Superior temporal gyrus (tissue), 1 donor: ENCODE measurements at regions not wholly inside any gene's neighbourhood (a gene's known extent, or its start where the extent isn't known, plus 50 kb on each side); places are given as distances from the start of the nearest gene placed in this dataset.

Source experiments
- DNase-seq: peaks from one replicate; pipeline ENCODE4 v3.0.0-alpha.2; 2016; ENCODE audit errors: extremely low spot score

DNA sequence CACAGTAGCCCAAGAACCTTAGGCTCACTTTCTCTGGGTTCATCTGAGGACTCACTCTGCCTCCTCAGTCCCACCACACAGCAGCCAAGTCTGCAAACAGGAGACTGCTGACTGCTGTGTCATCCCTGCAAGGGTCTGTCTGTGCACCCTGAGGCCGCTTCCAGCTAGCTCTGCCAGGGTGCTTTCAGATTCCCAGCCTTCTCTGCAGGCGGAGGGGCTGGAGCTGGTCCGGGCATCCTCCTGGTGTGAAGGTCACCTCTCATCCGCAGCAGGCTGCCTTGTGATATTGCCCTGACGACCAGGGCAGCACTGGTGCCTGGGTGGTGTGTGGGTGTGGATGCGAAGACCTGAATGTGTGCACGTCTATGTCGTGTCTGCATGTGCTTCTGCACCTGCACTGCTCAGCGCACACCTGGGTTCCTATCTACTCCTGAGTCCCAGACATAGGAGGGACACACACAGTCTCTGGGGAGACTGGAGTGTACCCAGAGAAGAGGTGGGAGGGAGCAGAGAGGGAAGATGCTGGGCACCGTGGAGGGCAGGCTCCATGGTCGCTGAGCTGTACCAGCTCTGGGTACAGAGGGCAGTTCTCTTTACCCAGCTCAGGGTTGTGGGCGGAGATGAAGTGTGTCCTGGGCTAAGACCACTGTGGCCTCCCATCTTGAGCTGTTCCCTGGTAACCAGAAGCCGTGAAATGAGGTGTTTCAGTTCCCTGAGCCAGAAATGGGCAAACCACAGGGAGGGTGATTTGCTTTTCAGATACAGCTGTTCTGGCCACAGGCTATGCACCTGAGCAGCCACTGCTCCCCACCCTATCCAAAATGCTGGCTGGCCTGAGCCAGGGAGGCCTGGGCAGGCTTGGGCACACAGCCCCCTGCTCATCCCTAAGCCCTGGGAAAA lies 160.9 kb upstream of the CSF3R start:
- no peak for DNase-seq

DNA sequence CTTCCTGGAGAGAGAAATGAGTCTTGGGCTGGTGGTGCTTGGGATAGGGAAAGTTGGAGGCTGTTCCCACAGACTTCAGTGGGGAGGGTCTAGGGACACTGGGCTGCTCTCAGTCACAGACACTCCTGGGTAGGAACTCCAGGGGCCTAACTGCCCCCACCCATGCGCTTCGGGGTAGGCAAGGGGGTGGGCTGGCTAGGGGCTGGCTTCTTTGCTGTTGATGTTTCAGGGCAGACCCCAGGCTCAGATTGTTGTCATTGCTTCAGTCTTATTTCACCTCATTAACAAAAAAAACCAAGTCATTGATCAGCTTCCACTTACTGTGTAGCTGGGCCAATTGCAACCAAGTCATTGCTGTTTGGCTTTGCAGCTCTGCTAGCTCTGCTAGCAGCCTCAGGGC lies 160.1 kb upstream of the CSF3R start:
- no peak for DNase-seq

DNA sequence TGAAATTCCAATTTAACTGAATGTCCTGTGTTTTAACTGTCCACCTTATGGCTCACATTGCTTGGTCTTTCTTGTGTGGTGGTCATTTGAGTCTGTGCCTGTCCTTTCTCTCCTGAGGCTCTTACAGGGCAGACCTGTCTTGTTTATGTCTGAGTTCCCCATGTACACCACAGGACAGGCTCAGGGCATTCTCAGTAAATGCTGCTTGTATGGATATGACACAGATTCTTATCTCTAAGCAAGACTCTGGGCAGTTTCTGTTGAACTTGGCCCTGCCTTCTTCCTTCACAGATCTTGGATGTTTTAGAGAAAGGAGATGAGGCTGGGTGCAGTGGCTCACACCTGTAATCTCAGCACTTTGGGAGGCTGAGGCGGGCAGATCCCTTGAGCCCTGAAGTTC lies 159.1 kb upstream of the CSF3R start:
- no peak for DNase-seq

DNA sequence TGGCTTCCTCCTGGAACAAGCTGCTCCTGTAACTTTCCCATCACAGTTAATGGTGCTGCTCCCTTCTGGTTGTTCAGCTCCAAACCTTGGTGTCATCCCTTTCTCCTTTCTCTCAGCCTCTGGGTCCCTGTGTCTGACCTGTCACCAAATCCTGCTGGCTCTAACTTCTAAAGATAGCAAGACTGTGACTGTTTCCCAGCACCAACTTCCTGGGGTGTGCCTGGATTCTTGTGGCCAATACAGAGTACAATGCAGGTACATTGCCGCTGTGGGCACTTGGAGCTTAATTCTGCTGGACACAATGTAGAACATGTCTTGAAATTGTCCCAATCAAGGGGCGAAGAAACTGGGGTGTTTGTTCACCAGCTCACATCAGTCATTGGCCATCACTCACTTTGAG lies 156.7 kb upstream of the CSF3R start:
- DNase-seq = no peak

DNA sequence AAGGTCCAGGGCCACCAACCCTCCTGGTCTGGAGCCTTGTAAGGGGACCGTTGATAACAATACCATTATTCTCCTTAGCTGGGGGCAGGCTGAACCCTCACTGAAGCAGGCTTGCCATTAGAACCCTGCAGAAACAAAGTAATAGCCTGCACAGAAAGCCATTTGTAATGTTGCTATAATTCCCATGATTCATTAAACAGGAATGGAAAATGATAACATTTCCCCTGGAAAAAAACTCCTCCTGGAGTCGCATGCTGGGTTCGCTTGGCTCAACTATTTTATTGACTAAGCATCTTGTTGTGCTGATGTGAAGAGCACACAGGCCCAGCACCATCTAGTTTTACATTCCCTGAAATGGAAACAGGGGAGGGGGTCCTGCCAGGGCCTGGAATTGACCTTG lies 155.6 kb upstream of the CSF3R start:
- DNase-seq = no peak

DNA sequence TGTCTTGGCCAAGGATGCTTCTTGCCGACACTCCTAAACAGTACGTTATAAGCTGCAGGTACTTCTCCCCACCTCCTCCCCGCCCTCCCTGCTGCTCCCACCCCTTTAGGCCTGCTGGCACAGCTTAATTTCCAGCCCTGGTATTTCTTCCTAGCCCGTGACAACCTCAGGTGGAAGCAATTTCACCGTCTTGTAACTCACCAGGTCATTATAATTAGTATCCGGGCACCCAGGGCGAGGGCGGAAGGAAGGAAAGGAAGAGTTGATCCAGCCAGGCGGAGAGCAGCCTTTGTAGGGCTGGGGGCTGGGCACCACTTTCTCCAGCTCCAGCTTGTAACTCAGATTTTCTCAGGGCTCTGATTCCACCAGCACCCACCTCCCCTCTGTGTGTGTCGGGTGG lies 153.5 kb upstream of the CSF3R start:
- no peak for DNase-seq

DNA sequence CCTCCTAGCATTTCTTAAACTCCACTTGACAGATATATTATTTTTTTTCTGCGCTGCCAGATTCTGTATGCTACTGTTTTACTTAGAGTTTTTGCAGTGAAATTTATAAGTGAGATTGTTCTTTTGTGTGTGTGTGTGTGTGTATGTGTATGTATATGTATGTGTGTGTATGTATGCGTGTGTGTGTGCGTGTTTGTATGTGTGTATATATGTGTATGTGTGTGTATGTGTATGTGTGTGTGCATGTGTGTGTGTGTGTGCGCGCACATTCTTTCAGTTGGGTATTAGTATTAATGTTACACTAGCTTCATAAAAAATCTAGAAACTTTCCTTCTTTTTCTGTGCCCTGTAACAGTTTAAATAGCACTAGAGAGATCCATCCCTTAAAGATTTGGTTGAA lies 152.6 kb upstream of the CSF3R start:
- no peak for DNase-seq

DNA sequence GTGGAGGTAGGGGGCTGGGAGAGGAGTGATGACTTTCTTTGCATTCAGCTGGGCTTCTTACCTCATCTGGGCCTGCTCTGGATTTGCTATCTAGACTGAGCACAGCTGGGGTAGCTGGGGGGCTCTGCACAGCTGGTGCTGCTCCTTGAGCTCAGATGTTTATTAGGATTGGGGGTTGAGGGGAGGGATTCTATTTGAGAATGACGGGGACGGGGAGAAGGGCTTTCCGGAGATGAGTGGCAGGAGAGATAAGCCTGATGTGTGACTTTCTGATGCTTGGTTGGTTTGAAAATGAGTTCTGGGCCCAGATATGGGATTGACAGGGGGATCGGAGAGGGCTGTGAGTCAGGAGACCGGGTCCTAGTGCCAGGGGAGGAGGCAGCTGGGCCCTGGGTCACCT lies 146.1 kb upstream of the CSF3R start:
- no peak for DNase-seq

DNA sequence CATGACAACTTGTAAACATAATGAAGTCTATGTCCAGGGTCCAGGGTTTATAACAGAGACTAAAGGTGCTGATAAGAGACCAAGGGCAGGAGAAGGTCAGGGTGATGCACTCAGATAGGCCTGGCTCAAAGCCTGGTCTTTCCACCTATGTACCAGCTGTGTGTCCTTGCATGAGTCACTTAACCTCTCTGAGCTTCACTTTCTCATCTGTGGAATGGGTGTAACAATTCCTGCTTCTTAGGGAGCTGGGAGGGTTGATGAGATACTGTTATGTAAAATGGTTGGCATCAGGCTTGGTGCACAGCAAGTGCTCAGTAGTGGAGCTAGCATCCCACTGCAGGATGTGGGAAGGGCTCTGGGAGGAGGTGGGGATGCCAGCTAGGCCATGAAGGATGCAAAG lies 143.7 kb upstream of the CSF3R start:
- peak; percentile 16 for DNase-seq

DNA sequence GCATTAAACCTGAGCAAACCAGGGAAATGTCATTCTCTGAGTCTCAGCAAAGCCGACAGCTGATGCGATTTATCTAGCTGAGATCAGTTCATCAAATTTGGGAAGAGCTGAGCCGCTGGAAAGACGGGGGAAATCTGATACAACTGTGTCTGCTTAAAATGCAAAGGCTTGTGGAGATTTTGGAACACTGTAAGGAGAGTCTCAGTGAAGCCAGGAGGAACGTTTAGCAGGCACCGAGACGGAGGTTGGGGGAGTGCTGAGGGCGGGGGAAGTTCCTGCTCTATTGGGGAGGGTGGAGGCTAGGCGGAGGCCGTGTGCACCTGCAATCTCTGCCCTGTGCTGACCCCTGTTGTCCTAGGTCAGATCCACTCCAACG lies 143.2 kb upstream of the CSF3R start:
- no peak for DNase-seq

DNA sequence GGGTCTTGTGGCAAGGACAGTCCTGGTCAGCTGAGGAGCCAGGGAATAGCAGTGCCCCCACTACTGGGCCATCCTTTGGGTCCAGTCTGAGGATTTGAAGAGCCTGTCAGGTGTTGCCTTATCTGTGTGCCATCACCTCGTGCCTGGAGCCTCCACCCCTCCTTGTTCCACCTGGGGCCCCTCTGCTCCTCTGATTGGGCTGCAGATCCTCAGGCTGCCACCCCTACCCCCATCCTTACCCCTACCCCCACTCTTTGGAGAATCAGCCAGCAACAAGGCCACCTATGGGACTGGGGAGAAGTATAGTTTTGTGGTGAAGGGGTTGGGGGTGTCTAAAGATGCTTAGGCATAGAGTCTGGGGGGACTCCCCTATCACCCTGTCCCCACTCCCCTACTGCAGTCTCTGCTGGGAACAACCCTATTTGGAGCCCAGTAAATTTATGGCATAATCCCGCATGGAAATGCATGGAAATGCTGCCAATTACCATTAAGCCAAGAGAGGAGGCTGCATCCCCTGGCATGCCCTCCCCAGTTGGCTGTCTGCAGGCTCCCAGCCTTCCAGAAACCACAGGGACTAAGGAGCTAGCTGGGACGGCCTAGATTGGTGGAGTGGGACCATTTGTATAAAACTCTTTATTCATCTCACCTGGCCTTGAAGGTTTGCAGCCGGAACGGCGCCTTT lies 142.7 kb upstream of the CSF3R start:
- DNase-seq = peak; percentile 35

DNA sequence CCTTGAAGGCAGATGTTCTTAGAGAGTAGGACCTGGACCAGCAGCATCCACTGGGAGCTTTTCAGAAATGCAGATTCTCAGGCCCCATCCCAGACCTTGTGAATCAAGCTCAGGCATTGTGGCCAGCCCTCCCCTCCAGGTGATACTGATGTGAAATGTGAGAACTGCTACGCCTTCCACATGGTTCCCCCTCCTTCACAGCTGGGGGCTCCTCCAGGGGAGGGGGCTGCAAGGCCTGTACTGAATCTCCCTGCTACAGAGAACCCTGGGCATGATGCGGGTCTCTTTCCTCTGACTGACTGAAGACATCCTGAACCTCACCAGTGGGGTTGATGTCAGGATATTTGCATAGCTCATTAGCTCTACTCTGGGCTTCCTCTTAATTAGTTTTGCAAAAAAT lies 141.8 kb upstream of the CSF3R start:
- no peak for DNase-seq

DNA sequence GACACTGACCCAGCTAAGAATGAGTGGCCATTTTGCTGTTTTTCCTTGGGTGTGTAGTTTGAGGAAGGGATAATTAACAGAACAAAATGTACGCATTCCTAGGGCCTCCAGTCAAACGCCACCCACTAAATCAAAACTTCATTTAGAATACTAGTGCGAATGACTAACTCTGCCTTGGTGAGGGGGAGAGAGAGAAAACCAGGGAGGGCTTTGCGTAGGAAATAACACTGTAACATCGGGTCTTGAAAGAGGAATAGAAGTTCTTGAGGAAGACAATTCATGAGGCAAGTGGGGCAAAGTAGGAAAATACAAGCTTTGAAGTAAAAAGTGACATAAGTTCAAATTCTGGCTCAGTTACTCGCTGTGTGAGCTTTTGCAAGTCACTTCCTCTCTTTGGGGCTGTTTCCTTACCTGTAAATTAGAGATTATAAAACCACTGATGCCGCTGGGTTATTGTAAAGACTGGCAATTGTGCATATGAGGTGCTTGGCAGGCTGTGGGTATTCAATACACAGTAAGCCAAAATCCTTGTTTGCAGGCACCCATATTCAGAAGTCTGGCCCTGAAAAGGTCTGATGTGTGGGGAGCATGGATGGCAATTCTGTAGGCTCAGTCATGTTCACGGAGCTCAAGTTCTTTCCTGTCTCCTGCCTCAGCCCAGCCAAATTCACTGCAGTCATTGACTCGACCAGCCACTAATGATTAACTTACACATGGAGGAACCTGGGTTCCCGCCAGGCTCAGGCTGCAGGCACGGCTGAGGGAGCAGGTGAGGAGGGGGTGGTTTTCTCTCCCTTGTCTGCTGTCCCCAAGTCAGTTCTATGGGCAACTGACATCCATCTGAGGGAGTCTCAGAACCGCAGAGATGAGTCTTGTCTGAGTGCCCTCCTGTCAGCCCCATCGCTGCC lies 140.3 kb upstream of the CSF3R start:
- no peak for DNase-seq

DNA sequence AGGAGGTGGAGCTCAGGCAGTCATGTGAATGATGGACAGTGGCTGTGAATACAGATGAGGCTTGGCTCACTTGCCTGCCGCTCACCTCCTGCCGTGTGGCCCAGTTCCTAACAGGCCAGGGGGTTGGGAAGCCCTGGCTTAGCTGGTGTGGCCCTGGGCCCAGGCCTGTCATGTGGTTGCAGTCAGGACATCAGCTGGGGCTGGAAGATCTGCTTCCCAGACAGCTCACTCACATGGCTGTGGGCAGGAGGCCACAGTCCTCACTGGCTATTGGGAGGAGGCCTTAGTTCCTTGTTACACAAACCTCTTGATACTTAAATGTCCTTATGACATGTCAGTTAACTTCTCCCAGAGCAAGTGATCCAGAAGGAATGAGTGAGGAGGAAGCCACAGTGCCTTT lies 138.8 kb upstream of the CSF3R start:
- DNase-seq = no peak

DNA sequence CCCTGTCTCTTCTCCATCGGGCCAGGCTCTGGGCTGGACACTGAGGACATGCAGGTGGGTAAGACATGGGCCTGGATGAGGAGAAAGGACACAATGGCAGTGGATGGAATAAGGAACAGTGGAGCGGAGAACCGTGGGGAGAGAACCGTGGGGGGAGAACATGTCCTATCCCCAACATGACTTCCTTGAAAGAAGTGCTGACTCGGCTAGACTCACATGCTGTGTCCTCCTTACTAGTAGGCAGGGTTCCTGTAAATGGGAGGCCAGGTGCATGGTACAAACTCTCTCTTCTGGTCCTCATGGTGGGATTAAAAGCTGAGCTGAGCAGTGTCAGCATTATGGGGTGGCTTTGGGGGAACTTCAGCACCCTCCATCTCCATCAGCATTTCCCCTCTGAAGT lies 137.4 kb upstream of the CSF3R start:
- DNase-seq = no peak

DNA sequence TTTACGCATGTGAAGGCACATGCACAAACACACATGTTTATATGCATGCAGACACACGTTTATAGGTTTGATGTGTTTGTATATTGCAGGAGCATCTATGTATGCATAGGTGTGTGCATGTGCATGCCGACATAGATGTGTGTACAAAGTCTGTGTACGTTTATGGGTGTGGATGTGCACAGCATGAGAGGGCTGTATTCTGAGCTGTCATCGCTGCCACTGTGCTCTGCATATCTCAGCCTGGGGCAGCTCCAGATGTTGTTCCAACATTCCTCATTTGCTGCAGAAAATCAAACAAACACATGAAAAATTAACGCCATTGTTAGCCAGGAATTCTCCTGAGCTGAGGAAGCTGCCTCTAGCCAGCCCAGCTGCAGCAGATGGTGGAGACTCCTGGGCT lies 132.3 kb upstream of the CSF3R start:
- no peak for DNase-seq

DNA sequence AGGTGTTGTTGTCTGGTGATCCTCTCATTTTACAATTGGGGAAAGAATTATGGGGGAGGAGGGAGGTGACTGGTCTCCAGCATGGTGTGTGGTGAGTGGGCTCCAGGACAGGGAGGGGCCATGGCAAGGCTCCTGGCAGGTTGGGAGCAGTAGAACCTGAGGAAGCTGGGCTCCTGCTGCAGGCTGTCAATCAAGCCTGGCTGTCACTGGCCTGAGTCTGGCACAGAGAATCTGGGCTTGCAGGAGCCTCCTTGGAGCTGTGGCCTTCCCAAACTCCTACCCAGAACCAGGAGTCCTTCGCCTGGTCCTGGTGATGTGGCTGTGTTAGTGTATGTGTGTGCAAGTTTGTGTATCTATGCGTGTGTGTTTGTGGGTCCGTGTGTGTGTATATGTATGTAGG lies 131.9 kb upstream of the CSF3R start:
- no peak for DNase-seq

DNA sequence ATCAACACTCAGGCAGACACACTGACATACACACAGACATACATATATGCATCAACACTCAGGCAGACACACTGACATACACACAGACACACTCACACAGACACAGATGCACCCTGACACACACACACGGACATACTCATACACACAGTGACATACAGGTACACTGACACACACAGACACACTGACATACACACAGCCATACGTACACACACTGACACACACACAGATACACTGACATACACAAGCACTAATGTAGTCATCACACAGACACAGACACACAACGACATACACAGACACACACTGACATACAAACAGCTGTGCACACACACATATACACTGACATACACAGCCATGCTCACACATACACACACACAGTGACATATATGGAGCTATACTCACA lies 131.0 kb upstream of the CSF3R start:
- DNase-seq = no peak

DNA sequence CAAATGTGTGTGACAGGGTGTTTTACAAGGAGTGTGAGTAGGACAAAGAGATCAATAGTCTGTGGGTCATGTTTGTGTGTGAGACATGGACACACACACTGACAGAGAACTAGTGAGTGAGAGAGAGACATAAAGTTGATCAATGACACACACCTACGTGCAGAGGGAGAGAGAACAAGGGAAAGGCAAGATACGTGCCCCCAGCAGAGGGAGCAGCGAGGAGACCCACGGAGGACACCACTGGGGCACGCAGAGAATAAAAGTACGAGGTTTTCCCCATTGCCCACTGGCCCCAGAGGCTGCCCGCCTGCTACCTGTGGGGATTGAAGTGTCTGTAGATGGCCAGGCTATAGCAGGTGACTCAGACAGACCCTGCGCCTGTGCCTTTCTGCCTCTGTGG lies 130.2 kb upstream of the CSF3R start:
- no peak for DNase-seq

DNA sequence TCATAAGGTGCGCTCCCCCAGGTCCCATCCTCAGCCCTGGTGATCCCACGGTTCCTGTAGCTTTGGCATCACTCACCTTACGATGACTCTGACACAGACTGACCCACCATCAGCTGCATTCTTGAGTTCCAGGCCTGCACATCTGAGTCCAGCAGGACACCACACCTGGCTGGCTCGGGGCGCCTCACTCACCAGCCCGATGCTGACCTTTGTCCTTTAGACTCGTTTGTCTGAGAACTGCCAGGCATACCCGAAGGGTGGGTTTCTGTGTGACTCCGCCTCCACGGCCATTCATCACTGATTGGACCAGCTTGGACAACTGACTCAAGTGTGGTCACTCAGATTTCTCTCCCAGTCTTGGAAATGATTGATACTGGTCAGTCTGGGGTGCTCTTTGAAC lies 129.4 kb upstream of the CSF3R start:
- no peak for DNase-seq

DNA sequence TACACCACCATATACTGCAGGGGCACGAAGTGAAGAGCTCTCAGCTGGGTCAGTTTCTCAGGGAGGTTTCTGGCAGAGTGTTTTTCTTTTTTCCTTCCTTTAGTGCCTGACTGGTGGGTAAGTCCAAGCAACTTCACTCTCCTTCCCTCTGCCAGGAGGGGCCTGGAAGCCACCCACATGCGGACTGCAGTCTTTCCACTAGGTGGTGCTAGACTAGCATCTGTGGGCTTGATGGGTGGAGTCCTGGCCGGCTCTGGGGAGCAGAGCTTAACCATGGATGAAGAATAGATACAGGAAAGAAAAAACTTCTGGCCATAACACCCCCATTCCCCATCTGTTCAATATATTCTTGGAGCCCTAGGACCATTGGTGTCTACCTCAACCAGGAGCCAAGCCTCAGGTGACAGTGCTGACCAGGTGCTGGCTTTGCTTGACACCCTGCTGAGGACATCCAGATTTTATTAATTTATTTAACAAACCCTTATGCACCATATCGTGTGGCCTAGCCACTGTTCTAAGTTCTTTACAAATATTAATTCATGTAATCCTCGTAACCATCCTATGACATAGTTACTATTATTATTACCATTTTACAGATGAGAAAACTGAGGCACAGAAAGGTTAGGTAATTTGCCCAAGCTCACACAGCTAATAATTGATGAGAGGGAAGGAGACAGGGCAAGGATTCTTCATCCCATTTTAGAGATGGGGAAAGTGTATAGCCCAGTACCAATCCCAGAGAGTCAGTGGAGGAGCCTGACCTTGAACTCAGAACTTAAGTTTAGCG lies 126.7 kb upstream of the CSF3R start:
- DNase-seq = peak; percentile 90

DNA sequence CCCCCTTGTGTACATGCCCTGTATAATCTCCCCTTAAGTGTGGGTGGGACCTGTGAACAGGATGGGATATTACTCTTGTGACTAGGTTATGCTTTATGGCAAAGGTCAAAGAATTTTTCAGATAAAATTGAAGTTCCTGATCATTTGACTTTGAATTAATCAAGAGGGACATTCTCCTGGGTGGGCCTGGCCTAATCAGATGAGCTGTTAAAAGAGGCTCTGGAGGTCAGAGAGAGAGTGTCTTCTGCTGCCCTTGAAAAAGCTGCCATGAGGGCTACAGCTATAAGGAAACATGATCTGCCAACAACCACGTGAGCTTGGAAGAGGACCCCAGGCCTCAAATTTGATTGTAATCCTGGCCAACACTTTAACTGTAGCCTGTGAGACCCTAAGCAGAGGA lies 125.6 kb upstream of the CSF3R start:
- no peak for DNase-seq
